ENCODE measurements at regions not wholly inside any gene's neighbourhood (a gene's known extent, or its start where the extent isn't known, plus 50 kb on each side); places are given as distances from the start of the nearest gene placed in this dataset.
"Not testable (repeated sequence)": the region's sequence is repeated elsewhere in the genome, so short reads cannot be mapped to it uniquely, and the experiment has no call there.

GRCh38 chr15:35239693-35240092 lies 154.6 kb upstream of the NANOGP8 start:
- TF ChIP-seq POLR2A, TAF1 (IDR thresholded peaks at IDR 0.05; ENCODE audit: low read depth, low read length): not testable (repeated sequence)
